ENCODE measurements at regions not wholly inside any gene's neighbourhood (a gene's known extent, or its start where the extent isn't known, plus 50 kb on each side); places are given as distances from the start of the nearest gene placed in this dataset.

DNA sequence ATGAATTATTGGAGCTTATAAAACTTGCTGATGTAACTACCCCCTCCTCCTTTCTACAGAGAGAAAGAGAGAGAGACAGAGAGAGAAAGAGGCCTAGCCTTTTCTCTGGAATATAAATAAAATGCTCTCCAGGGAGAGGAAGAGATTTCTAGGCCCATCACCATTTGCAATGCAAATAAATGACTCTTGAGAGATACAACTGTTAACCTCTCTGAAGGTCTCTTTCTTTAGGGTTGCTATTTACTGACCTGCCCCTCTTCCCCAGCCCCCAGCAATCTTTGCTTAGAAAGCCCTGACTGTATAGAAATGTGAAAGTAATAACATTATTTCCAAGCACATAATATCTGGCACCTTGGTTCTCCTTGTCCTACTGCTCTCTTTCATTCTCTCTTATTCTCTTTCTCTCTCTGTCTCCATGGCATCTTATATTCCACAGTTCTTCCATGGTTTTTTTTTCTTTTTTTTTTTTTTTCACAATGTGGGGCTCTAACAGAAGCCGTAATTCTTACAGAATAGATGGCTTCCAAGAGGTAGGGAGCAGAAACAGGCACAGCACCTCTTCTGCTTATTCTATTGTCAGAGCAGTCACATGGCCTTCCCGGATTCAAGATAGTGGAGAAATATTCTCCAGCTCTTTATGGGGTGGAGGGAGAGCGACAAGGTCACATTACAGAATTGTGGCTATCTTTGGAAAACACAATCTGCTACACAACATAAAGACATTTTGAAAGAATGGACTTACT is 1087.9 kb upstream of the NUDT12 start:
- TF ChIP-seq CTCF (optimal IDR thresholded peaks at IDR 0.05 in 1 of 3, IDR thresholded peaks at IDR 0.05 in 1 of 3, conservative IDR thresholded peaks at IDR 0.05 in 1 of 3; ENCODE audit: extremely low read depth in 1 of 3, insufficient read depth in 2 of 3, low read length in 3 of 3): no peak
- TF ChIP-seq EZH2 (IDR thresholded peaks at IDR 0.05; ENCODE audit: low read length): no peak
